HUES64 (cell line): ENCODE measurements at regions not wholly inside any gene's neighbourhood (a gene's known extent, or its start where the extent isn't known, plus 50 kb on each side); places are given as distances from the start of the nearest gene placed in this dataset.

Experiments used
- H3K27ac ChIP-seq: 2 replicates; pipeline ENCODE4 v1.7.0; 2013; ENCODE audit warnings: low read depth, low read length, inconsistent platforms
- H3K27me3 ChIP-seq: 2 replicates; pipeline ENCODE4 v1.6.1; 2013; ENCODE audit warnings: mild to moderate bottlenecking, low read length; ENCODE audit not compliant: insufficient read depth
- H3K36me3 ChIP-seq: 2 replicates; pipeline ENCODE4 v1.6.1; 2013; ENCODE audit warnings: mild to moderate bottlenecking, low read length; ENCODE audit not compliant: insufficient read depth
- H3K4me1 ChIP-seq: 2 replicates; pipeline ENCODE4 v1.6.1; 2013; ENCODE audit warnings: mild to moderate bottlenecking, low read length, moderate library complexity; ENCODE audit not compliant: insufficient read depth
- H3K4me3 ChIP-seq: 2 replicates; pipeline ENCODE4 v1.5.1; 2013; ENCODE audit warnings: mild to moderate bottlenecking, low read length, moderate library complexity
- H3K9ac ChIP-seq: 2 replicates; pipeline ENCODE4 v1.6.1; 2013; ENCODE audit warnings: mild to moderate bottlenecking, low read depth, low read length
- H3K9me3 ChIP-seq: 2 replicates; pipeline ENCODE4 v1.6.1; 2013; ENCODE audit warnings: low read depth, low read length; ENCODE audit not compliant: insufficient read depth
- WGBS: fragments of 150-250, 120-280 bp; methylation state at CpG from one replicate; pipeline ENCODE4 v1.1.7; 2013; ENCODE audit warnings: missing lambda C conversion rate; 5-methylcytosine and 5-hydroxymethylcytosine counted together

DNA sequence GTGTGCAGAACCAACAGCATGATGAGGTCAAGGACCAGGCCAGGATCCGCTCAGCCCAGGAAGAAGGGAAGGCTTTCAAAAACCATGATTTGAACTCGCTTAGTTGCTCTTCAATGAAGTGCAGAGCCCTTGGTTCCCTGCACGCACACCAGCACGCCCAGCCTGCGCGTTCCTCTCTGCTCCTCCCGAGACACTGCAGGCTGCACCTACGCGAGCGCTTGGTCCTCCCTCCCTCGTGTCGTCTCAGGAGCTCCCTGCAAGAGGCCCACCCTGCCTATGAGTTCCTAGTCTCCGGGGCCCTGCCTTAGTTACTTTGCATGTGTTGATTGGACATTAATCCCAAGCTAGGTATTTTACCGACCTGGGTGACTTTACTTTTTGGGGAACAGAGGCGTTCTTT, 132.9 kb upstream of the TNRC6C start:
- Histone ChIP-seq H3K4me3 (no peak overlapping the region), H3K36me3 (no peaks in the 10 kb centered on the region), H3K9ac (no peak overlapping the region), H3K27me3 (no peaks in the 10 kb centered on the region), H3K4me1 (peaks cover 18% of the 10 kb centered on the region; the same call in 1 of the 2 replicates), H3K9me3 (no peaks in the 10 kb centered on the region), H3K27ac (no peak overlapping the region)
- 82% methylated on average over 15 of the region's 15 CpGs for WGBS

DNA sequence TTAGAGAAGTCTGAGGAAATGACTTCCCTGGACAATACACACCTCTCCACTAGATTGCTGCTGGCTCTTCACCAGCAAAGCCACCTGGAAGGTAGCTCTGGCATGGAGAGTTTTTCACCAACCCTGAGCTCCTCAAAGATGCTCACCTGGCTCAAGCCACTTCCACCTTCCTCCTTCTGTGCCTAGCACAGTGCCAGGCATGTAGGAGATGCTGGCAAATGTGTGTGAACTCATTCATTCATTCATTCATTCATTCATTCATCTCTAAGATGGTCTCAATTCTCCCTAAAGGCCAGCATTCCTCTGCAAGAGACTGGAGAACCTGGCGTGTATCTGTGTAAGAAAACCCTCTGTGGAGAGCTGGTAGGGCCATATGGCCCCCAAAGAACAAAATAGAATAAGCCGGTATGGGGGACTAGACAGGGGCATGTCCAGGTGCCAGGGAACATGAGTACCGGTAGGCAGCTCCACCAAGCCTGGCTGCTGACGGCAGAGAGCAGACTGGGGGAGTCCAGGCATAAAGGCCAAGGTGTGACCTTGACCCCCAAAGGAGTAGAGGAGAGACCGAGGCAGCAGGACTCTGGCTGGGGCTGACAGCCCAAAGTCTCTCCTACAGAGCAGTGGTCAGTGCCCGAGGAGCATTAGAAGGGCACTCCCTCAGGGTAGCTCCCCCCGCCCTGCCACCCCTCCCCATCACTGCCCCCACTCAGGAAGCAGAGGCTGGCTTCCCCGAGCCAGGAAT, 132.2 kb upstream of the TNRC6C start:
- H3K9me3 ChIP-seq, result no peaks in the 10 kb centered on the region
- no peaks in the 10 kb centered on the region for H3K36me3 ChIP-seq
- no peaks in the 10 kb centered on the region for H3K27me3 ChIP-seq
- no peak overlapping the region for H3K4me3 ChIP-seq
- no peak overlapping the region for H3K27ac ChIP-seq
- no peak overlapping the region for H3K9ac ChIP-seq
- H3K4me1 ChIP-seq, result peaks cover 22% of the 10 kb centered on the region; the same call in 1 of the 2 replicates
- 76% methylated on average over 8 of the region's 8 CpGs for WGBS

DNA sequence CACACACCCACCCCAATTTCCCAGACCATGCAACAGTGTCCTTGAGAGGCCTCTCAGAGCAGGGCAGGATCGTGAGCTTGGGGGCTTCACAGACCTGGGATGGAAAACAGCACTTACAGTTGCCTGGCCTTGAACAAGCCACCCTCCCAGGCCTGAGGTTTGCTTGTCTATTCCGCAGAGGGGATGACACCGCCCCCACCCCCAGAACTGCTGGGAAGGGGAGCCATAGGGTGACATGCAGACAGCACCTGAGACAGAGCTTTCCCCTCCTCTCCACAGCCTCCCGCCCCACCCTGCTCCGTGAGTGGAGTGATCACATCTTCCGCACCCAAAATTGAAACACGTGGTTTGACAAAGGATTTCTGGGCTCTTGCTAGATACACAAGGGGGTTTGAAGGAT, 131.5 kb upstream of the TNRC6C start:
- no peak overlapping the region for H3K9ac ChIP-seq
- no peaks in the 10 kb centered on the region for H3K36me3 ChIP-seq
- WGBS, result 69% methylated on average over 7 of the region's 7 CpGs
- H3K9me3 ChIP-seq, result no peaks in the 10 kb centered on the region
- no peaks in the 10 kb centered on the region for H3K27me3 ChIP-seq
- H3K4me1 ChIP-seq, result peaks cover 25% of the 10 kb centered on the region; the same call in 1 of the 2 replicates
- H3K27ac ChIP-seq, result no peak overlapping the region
- H3K4me3 ChIP-seq, result no peak overlapping the region

DNA sequence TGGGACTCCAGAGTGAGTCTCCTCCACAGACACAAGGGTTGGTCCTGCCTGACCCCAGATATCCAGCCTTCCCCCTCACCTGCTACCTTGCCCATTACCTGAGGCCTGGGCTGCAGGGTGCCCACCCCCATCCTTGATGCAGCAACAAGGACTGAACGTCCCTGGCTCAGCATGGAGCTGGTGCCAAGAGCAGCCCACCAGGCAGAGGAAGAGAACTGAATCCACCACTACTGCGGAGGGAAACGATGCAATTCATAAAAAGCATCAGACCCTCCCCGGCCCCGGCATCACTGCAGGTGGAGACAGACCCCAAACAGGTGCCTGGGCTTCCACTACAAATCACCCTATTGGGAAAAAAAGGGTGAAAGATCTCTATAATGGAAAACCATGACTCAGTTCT, 131.0 kb upstream of the TNRC6C start:
- Histone ChIP-seq H3K9me3 (no peaks in the 10 kb centered on the region), H3K4me3 (no peak overlapping the region), H3K27me3 (no peaks in the 10 kb centered on the region), H3K4me1 (peaks cover 25% of the 10 kb centered on the region; the same call in 1 of the 2 replicates), H3K27ac (no peak overlapping the region), H3K36me3 (no peaks in the 10 kb centered on the region), H3K9ac (no peak overlapping the region)
- 66% methylated on average over 5 of the region's 5 CpGs for WGBS

DNA sequence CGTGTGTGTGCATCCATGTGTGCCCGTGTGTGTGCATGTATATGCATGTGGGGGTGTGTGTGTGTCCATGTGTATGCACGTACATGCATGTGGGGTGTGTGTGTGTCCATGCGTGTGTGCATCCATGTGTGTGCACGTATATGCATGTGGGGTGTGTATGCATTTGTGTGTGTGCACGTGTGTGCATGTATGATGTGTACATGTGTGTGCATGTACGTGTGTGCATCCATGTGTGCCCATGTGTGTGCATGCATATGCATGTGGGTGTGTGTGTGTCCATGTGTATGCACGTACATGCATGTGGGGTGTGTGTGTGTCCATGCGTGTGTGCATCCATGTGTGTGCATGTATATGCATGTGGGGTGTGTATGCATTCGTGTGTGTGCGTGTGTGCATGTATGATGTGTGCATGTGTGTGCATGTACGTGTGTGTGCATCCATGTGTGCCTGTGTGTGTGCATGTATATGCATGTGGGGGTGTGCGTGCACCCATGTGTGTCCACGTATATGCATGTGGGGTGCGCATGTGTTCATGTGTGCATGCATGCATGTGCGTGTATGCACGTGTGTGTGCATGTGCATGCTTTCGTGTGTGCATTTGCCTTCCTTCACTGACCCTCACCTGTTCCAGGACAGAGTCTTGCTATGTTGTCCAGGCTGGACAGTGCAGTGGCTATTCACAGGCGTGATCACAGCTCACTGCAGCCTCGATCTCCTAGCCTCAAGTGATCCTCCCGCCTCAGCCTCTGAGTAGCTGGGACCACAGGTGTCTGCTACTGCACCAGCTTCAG, 129.6 kb upstream of the TNRC6C start:
- Histone ChIP-seq H3K36me3 (no peaks in the 10 kb centered on the region), H3K27ac (no peak overlapping the region), H3K4me1 (peaks cover 25% of the 10 kb centered on the region; the same call in 1 of the 2 replicates), H3K9me3 (no peaks in the 10 kb centered on the region), H3K9ac (no peak overlapping the region), H3K27me3 (no peaks in the 10 kb centered on the region), H3K4me3 (no peak overlapping the region)
- WGBS, result 94% methylated on average over 21 of the region's 21 CpGs

DNA sequence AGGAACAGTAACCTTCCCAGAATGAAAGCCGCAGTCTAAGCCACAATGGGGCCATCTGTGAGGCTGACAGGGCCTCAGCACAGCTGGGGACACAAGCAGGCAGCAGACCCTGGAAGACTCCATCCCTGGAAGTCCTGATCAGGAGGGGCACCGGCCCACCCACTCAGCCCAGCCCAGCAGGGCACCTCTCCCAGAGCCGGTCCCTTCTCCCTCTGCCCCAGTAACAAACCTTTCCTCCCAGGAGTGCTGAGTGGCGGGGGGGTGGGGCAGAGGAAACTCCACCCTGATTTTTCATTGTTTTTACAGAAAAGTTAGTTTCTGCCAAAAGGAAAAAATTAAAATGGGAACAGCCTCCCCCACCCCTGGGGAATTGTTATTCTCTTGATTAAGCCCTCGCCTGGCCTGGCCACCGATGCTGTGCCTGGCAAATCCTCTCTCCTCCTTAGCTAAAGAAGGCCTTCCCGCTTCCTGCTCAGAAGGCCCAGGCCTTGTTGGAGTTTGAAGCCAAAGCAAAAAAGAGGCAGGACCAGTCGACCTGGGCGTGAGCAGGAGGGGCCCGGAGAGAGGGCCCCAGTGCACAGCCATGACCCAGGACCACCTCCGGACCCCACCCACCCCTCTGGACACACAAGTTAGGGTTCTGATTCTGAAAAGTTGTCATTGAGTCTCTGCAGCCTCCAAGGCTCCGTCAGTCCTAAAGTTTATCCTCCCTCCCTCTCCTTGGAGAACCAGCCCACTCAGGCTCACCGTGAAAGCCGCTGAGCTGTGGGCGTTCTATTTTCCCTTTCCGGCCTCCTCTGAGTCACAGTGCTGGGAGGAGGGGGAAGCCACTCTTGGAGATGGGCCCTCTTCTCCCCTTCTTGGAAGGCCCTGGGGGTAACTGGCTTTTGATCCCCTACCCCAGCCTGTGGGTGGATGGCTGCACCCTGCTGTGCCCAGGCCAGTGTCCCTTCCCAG, 128.4 kb upstream of the TNRC6C start:
- Histone ChIP-seq H3K36me3 (no peaks in the 10 kb centered on the region), H3K4me1 (peaks cover 36% of the 10 kb centered on the region), H3K27me3 (no peaks in the 10 kb centered on the region), H3K27ac (0 out of 2 replicates have a peak overlapping the region, but pooled peaks have one; percentile 16), H3K4me3 (no peak overlapping the region), H3K9ac (no peak overlapping the region), H3K9me3 (no peaks in the 10 kb centered on the region)
- WGBS, result 65% methylated on average over 15 of the region's 16 CpGs

DNA sequence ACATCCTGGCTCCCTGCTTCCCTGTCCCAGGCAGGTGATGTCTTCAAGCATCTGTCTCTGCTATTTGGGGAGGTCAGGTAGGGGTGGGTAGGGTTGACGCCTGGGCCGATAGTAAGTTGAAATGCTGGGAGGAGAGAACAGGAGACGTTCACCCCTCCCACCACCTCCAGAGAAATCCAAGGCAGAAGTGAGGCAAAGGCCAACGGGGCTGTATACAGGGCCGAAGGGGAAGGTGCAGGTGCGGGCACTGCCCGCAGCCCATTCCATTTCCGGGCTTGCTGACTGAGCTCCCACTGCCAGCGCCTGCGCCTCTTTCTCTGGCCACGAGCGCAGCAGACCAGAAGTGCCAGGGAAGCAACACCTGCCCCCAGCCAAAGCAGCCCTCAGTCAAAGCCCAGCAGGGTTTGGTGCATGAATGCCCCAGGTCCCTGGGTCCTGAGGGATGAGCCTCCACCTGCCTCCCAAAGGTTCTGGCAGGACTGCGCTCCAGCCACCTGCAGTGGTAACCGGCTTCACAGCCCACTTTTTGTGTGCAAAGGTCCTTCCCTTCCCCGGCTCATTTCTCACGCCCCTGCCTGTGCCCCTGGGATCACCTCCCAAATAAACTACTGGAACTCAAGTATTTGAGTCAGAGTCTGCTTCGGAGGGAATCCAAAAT, 127.6 kb upstream of the TNRC6C start:
- WGBS, result 83% methylated on average over 14 of the region's 17 CpGs
- H3K9ac ChIP-seq, result no peak overlapping the region
- H3K27ac ChIP-seq, result no peak overlapping the region
- no peaks in the 10 kb centered on the region for H3K36me3 ChIP-seq
- no peaks in the 10 kb centered on the region for H3K9me3 ChIP-seq
- peaks cover 38% of the 10 kb centered on the region for H3K4me1 ChIP-seq
- H3K4me3 ChIP-seq, result no peak overlapping the region
- no peaks in the 10 kb centered on the region for H3K27me3 ChIP-seq

DNA sequence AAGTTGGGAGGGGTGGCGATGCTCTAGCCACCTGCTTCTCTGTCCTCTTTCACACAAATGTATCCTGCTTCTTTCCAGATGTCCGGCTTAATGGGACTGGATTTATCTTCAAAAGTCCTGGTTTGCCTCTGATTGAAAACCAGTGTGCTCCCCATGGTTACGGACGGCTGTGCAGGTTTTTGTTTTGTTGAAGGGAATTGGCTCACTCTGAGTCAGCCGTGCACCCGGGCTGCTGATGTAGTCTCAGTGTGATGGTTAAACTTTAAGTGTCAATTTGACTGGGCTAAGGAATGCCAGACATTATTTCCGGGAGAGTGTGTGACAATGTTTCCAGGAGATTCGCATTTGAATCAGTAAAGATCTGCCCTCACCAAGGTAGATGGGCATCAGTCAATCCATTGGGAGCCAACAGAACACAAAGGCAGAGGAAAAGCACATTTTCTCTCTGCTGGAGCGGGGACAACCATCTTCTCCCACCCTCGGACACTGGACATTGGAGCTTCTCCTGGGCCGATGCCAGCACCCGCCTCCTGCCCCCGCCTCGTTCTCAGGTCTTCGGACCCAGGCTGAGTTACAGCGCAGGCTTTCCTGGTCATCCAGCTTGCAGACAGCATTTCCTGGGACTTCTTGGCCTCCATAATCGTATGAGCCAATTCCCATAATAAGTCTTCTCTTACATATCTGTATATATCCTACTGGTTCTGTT, 126.9 kb upstream of the TNRC6C start:
- 83% methylated on average over 17 of the region's 17 CpGs for WGBS
- Histone ChIP-seq H3K4me1 (peaks cover 38% of the 10 kb centered on the region), H3K4me3 (no peak overlapping the region), H3K36me3 (no peaks in the 10 kb centered on the region), H3K27ac (no peak overlapping the region), H3K9ac (no peak overlapping the region), H3K9me3 (no peaks in the 10 kb centered on the region), H3K27me3 (no peaks in the 10 kb centered on the region)

DNA sequence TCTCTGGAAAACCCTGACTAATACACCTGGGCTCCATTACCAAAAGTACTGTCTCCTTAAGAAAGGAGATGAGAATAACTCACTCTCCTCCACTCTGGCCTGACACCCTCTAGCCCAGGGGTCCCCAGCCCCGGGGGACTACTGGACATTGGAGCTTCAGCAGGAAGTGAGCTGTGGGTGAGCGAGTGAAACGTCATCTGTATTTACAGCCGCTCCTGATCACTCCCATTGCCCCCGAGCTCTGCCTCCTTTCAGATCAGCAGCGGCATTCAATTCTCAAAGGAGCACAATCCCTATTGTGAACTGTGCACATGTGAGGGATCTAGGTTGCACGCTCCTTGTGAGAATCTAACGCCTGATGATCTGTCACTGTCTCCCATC, 126.3 kb upstream of the TNRC6C start:
- peaks cover 38% of the 10 kb centered on the region for H3K4me1 ChIP-seq
- WGBS, result 87% methylated on average over 8 of the region's 8 CpGs
- H3K36me3 ChIP-seq, result no peaks in the 10 kb centered on the region
- H3K9me3 ChIP-seq, result no peaks in the 10 kb centered on the region
- no peak overlapping the region for H3K9ac ChIP-seq
- H3K27me3 ChIP-seq, result no peaks in the 10 kb centered on the region
- no peak overlapping the region for H3K27ac ChIP-seq
- H3K4me3 ChIP-seq, result no peak overlapping the region

DNA sequence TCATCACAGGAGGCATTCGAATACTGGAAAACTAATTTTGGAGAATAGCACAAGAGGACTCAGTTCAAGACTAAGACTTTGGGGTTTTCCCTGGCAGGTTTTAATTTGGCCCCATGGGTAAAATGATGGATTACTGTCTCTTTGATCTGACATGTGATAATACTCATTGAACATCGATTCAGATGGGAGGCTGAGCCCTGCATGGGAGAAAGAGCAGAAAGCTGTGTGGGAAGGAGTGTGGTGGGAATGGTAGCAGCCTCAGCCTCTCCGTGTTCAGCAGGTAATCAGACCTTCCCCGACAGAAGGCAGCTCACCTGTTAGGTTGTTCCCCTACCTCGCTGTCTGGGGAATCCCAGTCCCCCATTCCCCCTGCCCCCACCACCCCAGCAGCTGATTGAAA, 124.7 kb upstream of the TNRC6C start:
- H3K9ac ChIP-seq, result no peak overlapping the region
- H3K4me1 ChIP-seq, result peaks cover 33% of the 10 kb centered on the region
- H3K4me3 ChIP-seq, result no peak overlapping the region
- WGBS, result 90% methylated on average over 5 of the region's 5 CpGs
- H3K9me3 ChIP-seq, result no peaks in the 10 kb centered on the region
- H3K36me3 ChIP-seq, result no peaks in the 10 kb centered on the region
- no peaks in the 10 kb centered on the region for H3K27me3 ChIP-seq
- H3K27ac ChIP-seq, result no peak overlapping the region
